SK-N-SH treated with all-trans-retinoic acid at 6 μM for 48 hours (cell line): ENCODE measurements at regions not wholly inside any gene's neighbourhood (a gene's known extent, or its start where the extent isn't known, plus 50 kb on each side); places are given as distances from the start of the nearest gene placed in this dataset.

Experiments used
- PPARA ChIP-seq: fragments of 250-450 bp; sonication (Bioruptor Pico); IDR thresholded peaks from 2 replicates; pipeline ENCODE4 v1.5.0; 2020; ENCODE audit warnings: mild to moderate bottlenecking, borderline replicate concordance
- RARB ChIP-seq: fragments of 250-450 bp; sonication (Bioruptor Pico); IDR thresholded peaks from 2 replicates; pipeline ENCODE4 v1.8.0; 2021; ENCODE audit warnings: mild to moderate bottlenecking, moderate library complexity
- SNAI2 ChIP-seq: fragments of 250-450 bp; sonication (Bioruptor Pico); IDR thresholded peaks from 2 replicates; pipeline ENCODE4 v1.5.0; 2020; ENCODE audit warnings: mild to moderate bottlenecking, moderate library complexity
- TOX ChIP-seq: fragments of 250-450 bp; sonication (Bioruptor Pico); IDR thresholded peaks from 2 replicates; pipeline ENCODE4 v1.8.0; 2021; ENCODE audit warnings: mild to moderate bottlenecking, moderate library complexity, borderline replicate concordance
- ZC3H10 ChIP-seq: fragments of 250-450 bp; sonication (Bioruptor Pico); IDR thresholded peaks from 2 replicates; pipeline ENCODE4 v1.5.1; 2021; ENCODE audit warnings: mild to moderate bottlenecking, moderate library complexity
- ZFP3 ChIP-seq: fragments of 250-450 bp; sonication (Bioruptor Pico); IDR thresholded peaks from 2 replicates; pipeline ENCODE4 v1.5.0; 2020; ENCODE audit warnings: mild to moderate bottlenecking, moderate library complexity
- ZNF565 ChIP-seq: fragments of 450-650 bp; formaldehyde crosslinking; conservative IDR thresholded peaks from 2 replicates; pipeline ENCODE4 v1.5.0; 2020; ENCODE audit warnings: low read depth, mild to moderate bottlenecking, moderate library complexity
- ZNF70 ChIP-seq: fragments of 450-650 bp; formaldehyde crosslinking; IDR thresholded peaks from 2 replicates; pipeline ENCODE4 v1.5.0; 2020; ENCODE audit warnings: mild to moderate bottlenecking, moderate library complexity
- TF ChIP-seq, protein P1 (sequence below): fragments of 250-450 bp; sonication (Bioruptor Pico); IDR thresholded peaks from 2 replicates; pipeline ENCODE4 v1.5.1; 2020; ENCODE audit warnings: low read depth, mild to moderate bottlenecking, moderate library complexity
- TF ChIP-seq, protein P2 (sequence below): fragments of 250-450 bp; sonication (Bioruptor Pico); IDR thresholded peaks from 2 replicates; pipeline ENCODE4 v1.8.0; 2021; ENCODE audit warnings: low read depth, mild to moderate bottlenecking, moderate library complexity, borderline replicate concordance

DNA sequence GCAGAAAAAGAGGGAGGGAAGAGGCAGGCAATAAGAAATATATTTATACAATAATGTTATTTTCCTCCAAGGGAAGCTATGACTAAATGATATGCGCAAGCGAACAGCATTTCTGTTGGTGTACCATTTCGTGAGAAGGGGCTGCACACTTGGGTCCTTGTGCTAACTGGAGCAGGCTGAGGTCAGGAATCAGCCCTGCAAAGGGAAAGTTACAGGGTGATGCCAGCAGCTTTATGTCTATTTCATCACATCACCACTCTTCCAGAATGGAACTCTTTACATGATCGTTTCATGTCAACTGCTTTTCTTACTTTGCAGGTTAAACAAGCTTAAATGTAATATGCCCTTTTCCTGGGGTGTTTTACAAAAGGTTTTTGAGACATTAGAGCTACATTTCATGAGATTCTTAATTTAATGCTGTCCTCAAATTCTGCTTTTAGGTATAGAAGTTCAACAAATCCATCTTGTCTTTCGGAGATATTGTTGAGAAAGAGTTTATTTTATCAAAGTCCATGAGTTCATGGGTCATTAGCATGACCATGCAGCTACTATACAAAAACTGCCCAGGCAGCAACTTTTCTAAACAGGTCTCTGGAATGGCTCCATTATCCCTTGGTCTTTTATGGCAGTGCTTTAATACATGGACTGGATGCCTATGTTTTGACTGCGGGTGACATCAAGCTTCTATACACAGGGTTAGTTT, 443.8 kb downstream of the TENT5A start:
- TF ChIP-seq TOX (CRISPR knock-in tag) (no peak), RARB (CRISPR knock-in tag) (no peak), ZFP3 (no peak), PPARA (no peak), ZNF565 (CRISPR knock-in tag) (no peak), ZNF70 (CRISPR knock-in tag) (no peak), ZC3H10 (CRISPR knock-in tag) (no peak), SNAI2 (CRISPR knock-in tag) (no peak)
- TF ChIP-seq, protein P1, sequence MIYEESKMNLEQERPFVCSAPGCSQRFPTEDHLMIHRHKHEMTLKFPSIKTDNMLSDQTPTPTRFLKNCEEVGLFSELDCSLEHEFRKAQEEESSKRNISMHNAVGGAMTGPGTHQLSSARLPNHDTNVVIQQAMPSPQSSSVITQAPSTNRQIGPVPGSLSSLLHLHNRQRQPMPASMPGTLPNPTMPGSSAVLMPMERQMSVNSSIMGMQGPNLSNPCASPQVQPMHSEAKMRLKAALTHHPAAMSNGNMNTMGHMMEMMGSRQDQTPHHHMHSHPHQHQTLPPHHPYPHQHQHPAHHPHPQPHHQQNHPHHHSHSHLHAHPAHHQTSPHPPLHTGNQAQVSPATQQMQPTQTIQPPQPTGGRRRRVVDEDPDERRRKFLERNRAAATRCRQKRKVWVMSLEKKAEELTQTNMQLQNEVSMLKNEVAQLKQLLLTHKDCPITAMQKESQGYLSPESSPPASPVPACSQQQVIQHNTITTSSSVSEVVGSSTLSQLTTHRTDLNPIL (CRISPR knock-in tag) = no peak
- TF ChIP-seq, protein P2, sequence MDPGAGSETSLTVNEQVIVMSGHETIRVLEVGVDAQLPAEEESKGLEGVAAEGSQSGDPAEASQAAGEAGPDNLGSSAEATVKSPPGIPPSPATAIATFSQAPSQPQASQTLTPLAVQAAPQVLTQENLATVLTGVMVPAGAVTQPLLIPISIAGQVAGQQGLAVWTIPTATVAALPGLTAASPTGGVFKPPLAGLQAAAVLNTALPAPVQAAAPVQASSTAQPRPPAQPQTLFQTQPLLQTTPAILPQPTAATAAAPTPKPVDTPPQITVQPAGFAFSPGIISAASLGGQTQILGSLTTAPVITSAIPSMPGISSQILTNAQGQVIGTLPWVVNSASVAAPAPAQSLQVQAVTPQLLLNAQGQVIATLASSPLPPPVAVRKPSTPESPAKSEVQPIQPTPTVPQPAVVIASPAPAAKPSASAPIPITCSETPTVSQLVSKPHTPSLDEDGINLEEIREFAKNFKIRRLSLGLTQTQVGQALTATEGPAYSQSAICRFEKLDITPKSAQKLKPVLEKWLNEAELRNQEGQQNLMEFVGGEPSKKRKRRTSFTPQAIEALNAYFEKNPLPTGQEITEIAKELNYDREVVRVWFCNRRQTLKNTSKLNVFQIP (CRISPR knock-in tag) = no peak
